HG03159 (cell line): ENCODE measurements at regions not wholly inside any gene's neighbourhood (a gene's known extent, or its start where the extent isn't known, plus 50 kb on each side); places are given as distances from the start of the nearest gene placed in this dataset.
A peak's percentile ranks its signal among the peaks of the same experiment; 100 is the strongest.

Source experiments
- ATAC-seq: cut with Tn5 transposase; IDR thresholded peaks from one replicate; pipeline ENCODE4 v1.9.1; 2021; ENCODE audit warnings: mild to moderate bottlenecking, moderate library complexity; ENCODE audit not compliant: unreplicated experiment

- no peak for ATAC-seq
These were observed 786.2 kb upstream of the GJE1 start for GRCh38 chr6:141346535-141346934.

DNA sequence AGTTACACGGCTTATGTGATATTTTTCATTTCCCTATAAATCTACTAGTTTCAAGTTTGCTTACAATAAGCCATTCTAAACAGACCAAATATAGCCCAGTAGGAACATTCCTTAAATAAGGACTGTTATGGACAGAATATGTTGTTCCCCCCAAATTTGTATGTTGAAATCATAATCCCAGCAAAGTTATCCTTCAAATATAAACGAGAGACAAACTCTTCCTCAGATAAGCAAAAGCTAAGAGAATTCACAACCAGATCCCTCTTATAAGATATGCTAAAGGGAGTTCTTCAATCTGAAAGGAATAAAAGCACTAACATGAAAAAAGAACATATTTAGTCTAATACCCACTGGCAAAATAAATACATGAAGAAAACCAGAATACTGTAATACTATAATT is 795.5 kb upstream of the GJE1 start:
- ATAC-seq: no peak

DNA sequence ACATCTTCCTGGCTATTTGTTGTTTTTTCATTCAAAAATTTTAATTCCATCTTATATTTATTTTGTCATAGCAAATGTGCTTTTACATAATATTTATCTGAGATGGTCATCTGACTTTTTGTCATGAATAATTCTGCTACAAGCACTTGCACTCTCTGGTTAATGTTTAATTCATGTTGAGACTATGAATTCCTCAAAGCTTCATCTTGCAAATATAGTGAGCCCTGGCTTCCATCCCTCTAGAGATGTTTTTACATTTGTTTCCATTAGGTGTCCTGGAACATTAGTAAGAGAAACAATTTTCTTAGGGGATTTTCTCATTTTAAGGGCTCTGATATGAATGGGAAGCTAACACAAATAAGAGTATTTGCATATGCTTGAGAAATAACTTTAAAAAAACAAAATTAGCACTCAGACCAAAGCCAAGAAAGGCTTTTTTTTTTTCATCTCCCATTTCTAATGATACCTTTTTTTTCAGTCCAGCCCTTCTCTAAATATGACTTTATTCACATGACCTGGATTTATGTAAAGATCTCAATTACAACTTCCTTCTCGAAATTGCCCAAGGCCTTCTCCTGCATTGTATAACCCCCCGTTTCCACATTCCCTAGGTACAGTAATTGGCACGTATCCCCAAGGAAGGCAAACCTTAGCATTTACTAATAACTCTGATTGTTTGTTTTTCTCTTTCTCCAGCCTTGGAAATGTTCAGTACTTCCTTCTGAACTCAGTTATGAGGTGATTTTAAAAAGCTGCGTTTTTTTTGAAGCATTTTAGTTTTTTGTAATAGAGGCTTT is 797.0 kb upstream of the GJE1 start:
- ATAC-seq: no peak

- ATAC-seq: no peak
These were observed 805.8 kb upstream of the GJE1 start for GRCh38 chr6:141326925-141327324.

DNA sequence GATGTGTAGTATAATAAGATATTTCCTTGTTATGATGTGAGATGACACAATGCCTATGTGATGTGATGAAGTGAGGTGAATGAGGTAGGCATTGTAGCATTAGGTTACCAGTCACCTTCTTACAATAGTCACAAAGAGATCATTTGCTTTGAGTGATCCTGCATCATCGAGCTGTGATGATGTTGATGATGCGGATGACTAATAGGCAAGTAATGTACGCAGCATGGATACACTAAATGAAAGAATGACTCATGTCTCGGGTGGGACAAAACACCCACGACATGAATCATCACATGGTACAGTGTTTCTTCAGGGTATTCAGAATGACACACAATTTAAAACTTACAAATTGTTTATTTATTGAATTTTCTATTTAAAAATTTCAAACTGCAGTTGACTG is 806.3 kb upstream of the GJE1 start:
- peak; percentile 52 for ATAC-seq

DNA sequence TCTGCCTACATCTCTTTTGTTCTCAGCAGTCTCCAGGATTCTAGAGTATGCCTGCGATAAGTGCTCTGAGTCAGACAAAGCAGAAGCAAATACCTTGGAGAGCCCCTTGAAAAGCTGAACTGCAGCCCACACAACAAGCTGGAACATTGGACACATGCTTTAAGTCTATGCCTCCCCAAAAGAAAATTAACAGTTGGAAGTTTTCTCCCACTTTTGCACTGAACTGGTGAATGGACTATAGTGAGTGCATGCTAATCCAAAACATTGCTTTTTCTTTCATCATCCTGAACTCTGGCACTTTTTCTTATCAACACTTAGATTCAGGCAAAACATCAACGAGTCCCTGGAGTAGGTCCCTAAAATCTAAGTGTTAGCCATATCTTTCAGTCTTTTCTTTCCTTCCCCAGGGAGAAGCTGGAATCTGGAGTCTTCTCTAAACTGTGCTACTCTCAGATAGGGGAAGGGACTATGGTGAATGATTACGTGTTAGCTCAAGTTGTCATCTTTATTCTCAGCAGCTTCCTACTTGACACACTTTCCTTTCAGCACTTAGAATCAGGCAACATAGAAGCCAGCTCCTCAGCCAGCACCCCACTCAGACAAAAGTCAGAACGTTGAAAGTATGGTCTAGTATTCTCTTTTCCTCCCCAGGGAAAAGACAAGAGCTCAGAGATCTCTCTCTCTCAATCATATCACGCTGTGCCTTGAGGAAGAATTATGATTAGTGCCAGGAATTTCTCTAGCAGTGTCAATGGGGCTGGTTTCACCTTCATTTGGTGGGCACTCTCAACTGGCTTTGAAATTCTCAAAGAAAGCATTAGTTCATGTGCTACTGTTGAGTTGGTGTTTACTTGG is 811.0 kb upstream of the GJE1 start:
- no peak for ATAC-seq

GRCh38 chr6:141316236-141316635 is 816.5 kb upstream of the GJE1 start:
- ATAC-seq: no peak

GRCh38 chr6:141313986-141314385 is 818.7 kb upstream of the GJE1 start:
- no peak for ATAC-seq

GRCh38 chr6:141309295-141309694 is 823.4 kb upstream of the GJE1 start:
- no peak for ATAC-seq

GRCh38 chr6:141307309-141307998 is 825.3 kb upstream of the GJE1 start:
- no peak for ATAC-seq

GRCh38 chr6:141303907-141304306 is 828.8 kb upstream of the GJE1 start:
- no peak for ATAC-seq

DNA sequence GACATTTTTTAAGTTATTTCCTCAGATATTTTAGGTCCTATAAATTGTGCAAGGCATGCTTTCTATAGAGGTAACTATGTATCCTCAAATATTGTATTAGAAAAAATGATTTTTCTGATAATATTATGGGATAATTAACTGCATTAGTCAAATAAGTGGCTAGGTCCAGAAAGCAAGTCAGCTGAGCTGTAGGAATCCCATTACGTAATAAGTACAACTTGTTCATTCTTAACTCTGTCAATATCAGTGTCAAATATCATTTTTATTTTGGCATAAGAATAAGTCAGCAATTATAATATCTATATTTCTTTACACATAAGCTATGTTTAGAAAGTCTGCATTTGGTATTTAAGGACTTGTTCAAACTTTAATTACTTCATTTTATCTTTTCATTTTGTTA is 830.9 kb upstream of the GJE1 start:
- no peak for ATAC-seq

DNA sequence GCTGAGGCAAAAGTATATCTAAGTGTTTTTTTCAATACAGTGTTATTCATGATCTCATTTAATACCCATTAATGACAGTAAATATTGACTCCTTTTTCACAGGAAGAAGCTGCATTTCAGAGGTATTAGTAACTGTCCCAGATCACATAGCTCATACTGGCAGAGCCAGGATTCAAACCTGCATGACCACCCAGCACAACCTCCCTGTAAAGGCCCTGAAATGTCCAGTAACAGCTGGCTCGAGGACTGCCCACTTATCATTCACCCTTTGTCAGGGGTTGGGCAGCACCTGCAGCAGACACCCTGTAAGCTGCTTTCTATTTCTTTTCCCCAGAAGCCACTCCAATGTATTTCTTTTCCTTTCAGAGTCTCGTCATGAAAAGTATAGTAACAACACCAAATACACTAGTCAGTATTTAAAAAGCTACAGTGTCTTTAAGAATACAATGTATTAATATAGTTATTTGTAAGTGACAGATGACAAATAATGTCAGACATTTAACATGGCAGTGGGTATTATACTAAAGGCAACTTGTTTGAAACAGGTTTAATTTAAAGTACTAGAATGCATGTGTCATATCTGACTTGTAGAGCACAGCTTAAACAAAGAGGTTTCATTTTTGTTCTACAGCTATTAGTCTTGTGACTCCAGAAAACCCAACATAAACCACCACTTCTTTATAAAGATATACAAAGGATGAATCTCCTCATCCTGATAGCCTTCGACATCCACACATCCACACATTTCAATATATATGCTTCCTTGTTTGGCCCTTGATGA is 841.6 kb upstream of the GJE1 start:
- ATAC-seq: no peak

DNA sequence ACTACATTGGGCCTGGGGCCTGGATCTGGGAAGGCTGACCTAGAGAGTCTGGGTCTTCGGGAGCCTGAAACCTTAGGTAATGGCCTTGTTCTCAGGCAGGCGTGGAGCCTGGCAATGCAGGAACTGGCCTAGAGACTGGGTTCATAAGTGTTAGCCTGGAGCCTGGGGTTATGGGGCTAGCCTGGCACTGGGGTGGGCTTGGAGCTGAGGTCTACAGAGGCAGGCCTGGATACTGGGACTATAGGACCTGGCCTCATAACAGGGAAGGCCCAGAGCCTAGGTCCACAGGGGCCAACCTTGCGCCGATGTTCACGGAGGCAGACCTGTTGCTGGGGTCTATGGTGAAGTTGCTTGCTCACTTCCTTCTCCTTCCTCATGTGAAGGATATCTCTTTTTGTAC is 843.8 kb upstream of the GJE1 start:
- ATAC-seq: no peak

DNA sequence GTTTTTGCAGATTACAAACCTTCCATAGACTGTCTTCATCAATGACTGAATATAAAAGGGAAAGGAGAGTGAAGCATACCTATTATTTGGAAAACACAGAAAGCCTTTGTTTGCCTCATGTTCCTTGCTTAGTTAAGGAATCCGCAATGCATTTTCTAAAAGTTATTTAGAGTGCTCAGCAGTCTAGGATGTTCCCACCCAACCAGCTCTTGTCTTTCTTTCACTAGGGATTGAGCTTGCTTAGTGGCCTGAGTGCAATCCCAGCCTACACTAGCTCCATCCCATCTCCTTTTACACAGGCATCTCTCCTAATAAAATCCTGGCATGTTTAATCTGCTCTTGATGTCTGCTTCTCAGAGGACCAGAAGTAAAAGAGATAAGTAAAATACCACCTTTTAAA is 850.5 kb upstream of the GJE1 start:
- no peak for ATAC-seq

DNA sequence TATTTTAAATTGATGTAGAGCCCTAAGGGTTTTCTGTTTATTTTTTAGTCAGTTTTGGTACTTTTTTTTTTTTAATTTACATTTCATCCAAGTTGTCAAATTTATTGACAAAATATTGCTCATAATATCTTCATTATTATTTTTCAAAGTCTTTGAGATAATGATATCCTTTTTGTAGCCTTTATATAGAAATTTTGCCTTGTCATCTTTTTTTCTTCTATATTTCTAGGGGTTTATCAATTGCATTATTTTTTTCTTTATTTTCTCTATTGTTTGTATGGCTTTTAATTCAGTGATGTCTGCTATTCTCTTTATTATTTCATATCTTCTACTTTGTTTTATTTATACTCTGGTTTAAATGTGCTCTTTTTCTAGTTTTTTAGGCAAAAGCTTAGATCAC is 863.0 kb upstream of the GJE1 start:
- ATAC-seq: no peak

GRCh38 chr6:141267420-141267819 is 865.3 kb upstream of the GJE1 start:
- ATAC-seq: no peak

DNA sequence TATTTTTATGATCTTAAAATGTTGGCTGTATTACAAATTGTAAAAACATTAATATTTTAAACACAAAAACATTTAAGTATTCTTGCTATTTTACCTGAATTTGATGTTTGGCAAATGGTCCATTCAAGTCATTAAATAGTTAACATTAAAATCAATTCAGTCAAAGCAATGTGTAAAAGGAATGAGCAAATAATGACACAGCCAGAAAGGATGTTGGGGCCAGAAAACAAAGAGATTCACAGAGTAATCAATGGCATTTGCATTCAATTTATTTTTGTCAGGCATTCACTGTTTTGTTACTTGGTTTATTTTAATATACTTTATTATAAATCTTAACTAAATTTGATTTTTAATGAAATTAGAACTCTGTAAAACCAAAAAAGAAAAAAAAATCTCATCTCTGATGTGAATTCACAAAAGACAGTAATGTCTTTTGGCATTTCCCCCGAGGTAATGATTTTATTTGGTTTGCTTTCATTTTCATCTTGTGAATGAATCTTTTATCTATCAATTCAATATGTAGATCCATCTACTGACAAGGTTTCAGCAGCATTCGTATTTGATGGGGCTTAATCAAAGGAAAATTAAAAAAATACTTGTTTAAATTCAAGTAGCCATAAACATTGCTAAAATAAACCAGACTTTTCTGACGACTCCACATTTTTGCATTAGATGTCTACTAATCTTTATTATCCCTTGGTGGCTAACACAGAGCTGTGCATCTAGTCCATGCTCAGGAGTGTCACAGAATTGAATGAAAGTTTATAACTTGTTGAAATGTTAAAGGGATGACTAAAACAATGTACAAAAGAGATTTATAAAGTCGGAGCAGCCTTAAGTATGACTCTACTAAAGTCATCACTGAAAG is 866.7 kb upstream of the GJE1 start:
- ATAC-seq: no peak

- no peak for ATAC-seq
These were observed 868.6 kb upstream of the GJE1 start for GRCh38 chr6:141264101-141264500.

- ATAC-seq: no peak
These were observed 871.1 kb upstream of the GJE1 start for GRCh38 chr6:141261672-141262060.
